Loucy (cell line): ENCODE measurements at regions not wholly inside any gene's neighbourhood (a gene's known extent, or its start where the extent isn't known, plus 50 kb on each side); places are given as distances from the start of the nearest gene placed in this dataset.

Experiments used
- H2AFZ ChIP-seq: fragments of 200-600 bp; sonication (generic); 2 replicates; pipeline ENCODE4 v1.6.0; 2016; ENCODE audit warnings: antibody characterized with exemption, mild to moderate bottlenecking, low read length, moderate library complexity
- H3F3A ChIP-seq: fragments of 200-600 bp; 2 replicates; pipeline ENCODE4 v1.6.0; 2016; ENCODE audit warnings: antibody characterized with exemption, low read depth, mild to moderate bottlenecking
- H3K27me3 ChIP-seq: fragments of 200-600 bp; sonication (generic); 2 replicates; pipeline ENCODE4 v1.6.1; 2014; ENCODE audit warnings: low read length, mild to moderate bottlenecking; ENCODE audit not compliant: insufficient read depth, poor library complexity, severe bottlenecking
- H3K36me3 ChIP-seq: fragments of 200-600 bp; sonication (generic); 2 replicates; pipeline ENCODE4 v1.6.1; 2016; ENCODE audit warnings: low read length; ENCODE audit not compliant: insufficient read depth
- H3K4me1 ChIP-seq: fragments of 200-600 bp; sonication (generic); 2 replicates; pipeline ENCODE4 v1.5.1; 2014; ENCODE audit warnings: low read length, mild to moderate bottlenecking; ENCODE audit not compliant: insufficient read depth, poor library complexity, severe bottlenecking
- H3K4me2 ChIP-seq: fragments of 200-600 bp; sonication (generic); 2 replicates; pipeline ENCODE4 v1.6.0; 2014; ENCODE audit warnings: antibody characterized with exemption, low read length, low read depth, mild to moderate bottlenecking; ENCODE audit not compliant: poor library complexity, severe bottlenecking
- H3K4me3 ChIP-seq: fragments of 200-600 bp; sonication (generic); 2 replicates; pipeline ENCODE4 v1.5.1; 2014; ENCODE audit warnings: low read length, mild to moderate bottlenecking, mixed read lengths; ENCODE audit not compliant: poor library complexity, severe bottlenecking
- H3K79me2 ChIP-seq: fragments of 200-600 bp; sonication (generic); 2 replicates; pipeline ENCODE4 v1.6.1; 2014; ENCODE audit warnings: low read length; ENCODE audit not compliant: insufficient read depth
- H3K9ac ChIP-seq: fragments of 200-600 bp; sonication (generic); 2 replicates; pipeline ENCODE4 v1.6.0; 2014; ENCODE audit warnings: mild to moderate bottlenecking, low read depth, low read length, moderate library complexity; ENCODE audit not compliant: poor library complexity, severe bottlenecking
- H3K9me2 ChIP-seq: fragments of 200-600 bp; sonication (generic); replicated peaks from 2 replicates; pipeline ENCODE4 v1.6.1; 2016; ENCODE audit warnings: low read depth, low read length, mixed read lengths
- H3K9me3 ChIP-seq: fragments of 200-600 bp; sonication (generic); 2 replicates; pipeline ENCODE4 v1.6.1; 2014; ENCODE audit warnings: mild to moderate bottlenecking, antibody characterized with exemption, low read length, low read depth; ENCODE audit not compliant: insufficient read depth
- H4K20me1 ChIP-seq: fragments of 200-600 bp; sonication (generic); 2 replicates; pipeline ENCODE4 v1.6.0; 2014; ENCODE audit warnings: antibody characterized with exemption, low read length, mild to moderate bottlenecking; ENCODE audit not compliant: insufficient read depth, poor library complexity, severe bottlenecking
- EZH2phosphoT487 ChIP-seq: fragments of 200-600 bp; IDR thresholded peaks from 2 replicates; pipeline ENCODE4 v1.6.1; 2018; ENCODE audit warnings: antibody characterized with exemption, mild to moderate bottlenecking, moderate library complexity, borderline replicate concordance
- TF ChIP-seq, protein P1 (sequence below): fragments of 200-600 bp; sonication (generic); conservative IDR thresholded peaks from 2 replicates; pipeline ENCODE4 v1.5.1; 2014; ENCODE audit warnings: mild to moderate bottlenecking, antibody characterized with exemption, low read length

DNA sequence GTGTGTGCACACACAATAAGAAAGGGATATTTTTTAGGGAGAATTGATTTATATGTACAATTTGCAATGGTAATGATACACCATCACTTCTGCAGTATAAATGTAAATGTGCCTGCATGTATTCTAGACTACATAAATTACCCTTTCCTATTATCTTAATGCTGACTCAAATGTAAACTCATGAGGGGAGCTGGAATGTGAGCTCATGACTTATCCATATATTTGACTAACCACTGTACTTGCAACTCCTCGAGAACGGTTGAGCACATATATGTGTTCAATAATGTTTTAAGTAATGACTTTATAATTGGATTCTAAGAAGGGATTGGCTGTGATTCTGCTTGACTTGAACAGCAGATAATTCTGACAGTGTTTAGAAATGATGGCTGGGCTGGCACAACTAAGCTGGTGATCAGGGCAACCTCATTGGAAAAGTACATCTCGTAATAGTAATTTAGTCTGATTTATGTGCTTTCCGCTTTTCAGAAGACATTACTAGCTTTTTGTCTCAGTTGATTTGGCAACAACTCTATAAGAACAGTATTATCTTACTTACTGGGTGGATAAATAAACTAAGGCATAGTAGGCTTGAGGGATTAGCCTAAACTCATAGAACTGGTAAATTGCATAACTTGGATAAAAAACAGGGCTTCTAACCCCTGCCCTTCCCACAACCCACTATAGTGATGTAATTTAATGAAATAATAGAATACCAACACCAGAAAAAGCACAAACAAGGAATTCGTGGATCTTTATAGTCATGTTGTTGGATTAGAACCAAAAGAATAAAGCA is 130.2 kb upstream of the SPEF2 start:
- H3K27me3 ChIP-seq = no peaks in the 10 kb centered on the region
- H4K20me1 ChIP-seq = no peaks in the 10 kb centered on the region
- no peak overlapping the region for H3K4me3 ChIP-seq
- no peak overlapping the region for H2AFZ ChIP-seq
- no peak for TF ChIP-seq EZH2phosphoT487
- TF ChIP-seq, protein P1, sequence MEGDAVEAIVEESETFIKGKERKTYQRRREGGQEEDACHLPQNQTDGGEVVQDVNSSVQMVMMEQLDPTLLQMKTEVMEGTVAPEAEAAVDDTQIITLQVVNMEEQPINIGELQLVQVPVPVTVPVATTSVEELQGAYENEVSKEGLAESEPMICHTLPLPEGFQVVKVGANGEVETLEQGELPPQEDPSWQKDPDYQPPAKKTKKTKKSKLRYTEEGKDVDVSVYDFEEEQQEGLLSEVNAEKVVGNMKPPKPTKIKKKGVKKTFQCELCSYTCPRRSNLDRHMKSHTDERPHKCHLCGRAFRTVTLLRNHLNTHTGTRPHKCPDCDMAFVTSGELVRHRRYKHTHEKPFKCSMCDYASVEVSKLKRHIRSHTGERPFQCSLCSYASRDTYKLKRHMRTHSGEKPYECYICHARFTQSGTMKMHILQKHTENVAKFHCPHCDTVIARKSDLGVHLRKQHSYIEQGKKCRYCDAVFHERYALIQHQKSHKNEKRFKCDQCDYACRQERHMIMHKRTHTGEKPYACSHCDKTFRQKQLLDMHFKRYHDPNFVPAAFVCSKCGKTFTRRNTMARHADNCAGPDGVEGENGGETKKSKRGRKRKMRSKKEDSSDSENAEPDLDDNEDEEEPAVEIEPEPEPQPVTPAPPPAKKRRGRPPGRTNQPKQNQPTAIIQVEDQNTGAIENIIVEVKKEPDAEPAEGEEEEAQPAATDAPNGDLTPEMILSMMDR = no peak
- H3K9ac ChIP-seq = no peak overlapping the region
- no peaks in the 10 kb centered on the region for H3K79me2 ChIP-seq
- H3K36me3 ChIP-seq = no peaks in the 10 kb centered on the region
- peak overlapping the region; percentile 24 for H3K4me2 ChIP-seq
- H3F3A ChIP-seq = no peaks in the 10 kb centered on the region
- peaks cover 49% of the 10 kb centered on the region for H3K4me1 ChIP-seq
- H3K9me2 ChIP-seq = no peaks in the 10 kb centered on the region
- H3K9me3 ChIP-seq = no peaks in the 10 kb centered on the region

- Histone ChIP-seq H3K9me3 (no peaks in the 10 kb centered on the region), H4K20me1 (no peaks in the 10 kb centered on the region), H3K36me3 (no peaks in the 10 kb centered on the region), H3K79me2 (no peaks in the 10 kb centered on the region), H2AFZ (no peak overlapping the region), H3K4me3 (no peak overlapping the region), H3K4me2 (no peak overlapping the region), H3K9me2 (no peaks in the 10 kb centered on the region), H3K9ac (no peak overlapping the region), H3K4me1 (peaks cover 49% of the 10 kb centered on the region), H3F3A (no peaks in the 10 kb centered on the region), H3K27me3 (no peaks in the 10 kb centered on the region)
- TF ChIP-seq, protein P1 = no peak
- no peak for TF ChIP-seq EZH2phosphoT487
Measured at GRCh38 chr5:35485487-35485886, 132.2 kb upstream of the SPEF2 start.

- no peak overlapping the region for H3K9ac ChIP-seq
- no peak overlapping the region for H3K4me2 ChIP-seq
- H3K4me1 ChIP-seq = peaks cover 46% of the 10 kb centered on the region
Measured at GRCh38 chr5:35484241-35484640, 133.4 kb upstream of the SPEF2 start.

More at GRCh38 chr5:35484241-35484640, 133.4 kb upstream of the SPEF2 start:
- no peaks in the 10 kb centered on the region for H3K27me3 ChIP-seq
- no peak for TF ChIP-seq EZH2phosphoT487
- TF ChIP-seq, protein P1 = no peak
- H3F3A ChIP-seq = no peaks in the 10 kb centered on the region
- H3K9me2 ChIP-seq = no peaks in the 10 kb centered on the region
- no peaks in the 10 kb centered on the region for H4K20me1 ChIP-seq
- H3K4me3 ChIP-seq = no peak overlapping the region
- no peaks in the 10 kb centered on the region for H3K36me3 ChIP-seq
- H3K79me2 ChIP-seq = no peaks in the 10 kb centered on the region
- peak overlapping the region; percentile 50 for H2AFZ ChIP-seq
- H3K9me3 ChIP-seq = no peaks in the 10 kb centered on the region
